HG03108 (cell line): ENCODE measurements at regions not wholly inside any gene's neighbourhood (a gene's known extent, or its start where the extent isn't known, plus 50 kb on each side); places are given as distances from the start of the nearest gene placed in this dataset.

Source experiments
- ATAC-seq: cut with Tn5 transposase; IDR thresholded peaks from one replicate; pipeline ENCODE4 v1.9.1; 2021; ENCODE audit warnings: moderate library complexity; ENCODE audit not compliant: unreplicated experiment

GRCh38 chr2:4455486-4456155, 752.2 kb downstream of the DCDC2C start:
- no peak for ATAC-seq

DNA sequence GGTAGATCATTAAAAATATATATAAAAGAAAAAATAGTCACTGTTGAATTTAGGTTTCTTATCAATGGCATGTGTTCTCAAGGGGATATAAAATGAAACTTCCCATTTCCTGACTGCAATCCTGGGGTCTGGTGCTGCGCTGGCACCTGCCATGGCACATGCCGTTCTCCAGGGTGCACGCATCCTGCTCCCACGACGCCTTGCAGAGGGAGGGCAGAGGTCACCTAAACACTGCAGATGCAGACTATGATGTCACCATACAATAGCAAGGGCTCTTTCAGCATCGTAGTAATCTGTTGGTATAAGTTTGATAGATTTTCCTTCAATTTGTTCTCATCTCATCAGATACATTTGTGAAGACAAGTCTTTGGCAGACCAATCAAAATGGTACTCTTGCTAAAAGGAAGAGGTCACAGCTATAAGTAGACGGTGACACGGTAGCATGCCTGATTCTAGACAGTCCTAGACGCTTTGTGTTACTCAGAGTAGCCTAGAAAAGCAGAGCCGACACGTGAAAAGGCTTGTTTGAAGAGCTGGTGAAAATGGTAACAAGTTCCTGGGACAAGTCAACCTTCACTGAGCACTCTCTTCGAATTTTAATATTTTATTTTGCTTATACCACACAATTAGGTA, 761.4 kb downstream of the DCDC2C start:
- no peak for ATAC-seq

DNA sequence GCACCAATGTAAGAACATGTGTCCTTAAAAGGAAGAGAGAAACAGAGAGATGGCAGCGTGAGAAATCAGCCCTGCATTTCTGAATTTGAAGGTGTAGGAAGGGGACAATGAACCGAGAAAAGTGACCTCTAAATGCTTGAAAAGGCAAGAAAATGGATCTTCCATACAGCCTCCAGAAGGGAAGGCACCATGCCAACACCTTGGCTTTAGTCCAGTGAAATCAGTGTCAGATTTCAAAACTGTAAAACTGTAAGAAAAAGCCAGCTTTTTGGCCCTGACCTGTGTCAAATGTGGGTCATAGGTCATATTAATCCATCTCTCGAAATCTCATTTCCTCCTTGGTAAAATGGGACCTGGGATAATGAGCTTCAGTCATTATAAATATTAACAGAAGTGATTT, 762.3 kb downstream of the DCDC2C start:
- ATAC-seq = no peak

GRCh38 chr2:4475618-4476017, 772.2 kb downstream of the DCDC2C start:
- no peak for ATAC-seq

DNA sequence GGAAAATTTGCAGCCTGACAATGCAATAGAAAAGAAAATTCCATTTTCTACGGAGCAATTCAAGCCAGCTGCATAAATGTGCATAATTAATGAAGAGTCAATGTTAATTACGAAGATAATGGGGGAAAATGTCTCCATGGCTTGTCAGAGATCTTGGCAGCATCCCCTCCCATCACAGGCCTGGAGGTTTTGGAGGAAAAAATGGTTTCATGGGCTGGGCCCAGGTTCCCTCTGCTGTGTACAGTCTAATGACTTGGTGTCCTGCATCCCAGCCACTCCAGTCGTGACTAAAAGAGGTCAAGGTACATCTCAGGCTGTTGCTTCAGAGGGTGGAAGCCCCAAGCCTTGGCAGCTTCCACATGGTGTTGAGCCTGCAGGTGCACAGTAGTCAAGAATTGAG, 779.7 kb downstream of the DCDC2C start:
- ATAC-seq = no peak

DNA sequence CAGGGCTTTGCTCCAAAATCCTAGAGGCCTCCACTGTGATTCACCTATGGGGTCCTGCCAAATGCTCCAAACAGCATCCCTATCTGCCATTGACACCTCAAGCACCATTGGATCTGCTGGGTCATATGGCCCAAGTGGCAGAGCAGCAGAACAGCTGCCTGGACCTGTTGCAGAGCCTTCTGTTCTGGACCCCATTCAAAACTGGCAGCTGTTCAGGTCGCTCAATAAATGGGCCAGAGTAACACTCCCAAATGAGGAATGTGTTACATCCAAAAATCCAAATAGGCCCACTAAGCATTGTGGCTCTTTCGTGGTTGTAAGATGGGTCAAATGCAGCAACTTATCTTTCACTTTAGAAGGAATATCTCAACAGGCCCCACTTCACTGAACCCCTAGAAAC, 783.6 kb downstream of the DCDC2C start:
- no peak for ATAC-seq

GRCh38 chr2:4499316-4500030, 796.1 kb downstream of the DCDC2C start:
- ATAC-seq = no peak

GRCh38 chr2:4501525-4501924, 798.1 kb downstream of the DCDC2C start:
- ATAC-seq = no peak

GRCh38 chr2:4502230-4502843, 799.0 kb downstream of the DCDC2C start:
- no peak for ATAC-seq

DNA sequence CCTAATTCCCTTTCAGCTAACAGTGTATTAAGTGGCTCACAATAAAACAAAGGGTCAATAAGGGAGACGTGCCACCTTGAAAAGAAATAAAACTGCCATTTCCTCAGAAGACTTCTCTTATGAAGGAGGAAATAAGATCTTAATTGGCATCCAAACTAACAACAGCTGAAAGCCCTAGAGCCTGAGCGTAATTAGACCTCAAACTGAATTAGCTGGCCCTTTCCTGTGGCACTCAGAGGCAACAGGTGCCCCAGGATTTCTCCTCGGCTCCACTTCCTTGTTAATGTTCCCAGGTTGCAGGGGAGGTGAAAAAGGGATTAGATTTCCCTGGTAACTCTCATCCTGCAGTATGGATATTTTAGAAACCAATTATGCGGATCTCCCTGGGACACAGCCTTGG, 804.3 kb downstream of the DCDC2C start:
- no peak for ATAC-seq

DNA sequence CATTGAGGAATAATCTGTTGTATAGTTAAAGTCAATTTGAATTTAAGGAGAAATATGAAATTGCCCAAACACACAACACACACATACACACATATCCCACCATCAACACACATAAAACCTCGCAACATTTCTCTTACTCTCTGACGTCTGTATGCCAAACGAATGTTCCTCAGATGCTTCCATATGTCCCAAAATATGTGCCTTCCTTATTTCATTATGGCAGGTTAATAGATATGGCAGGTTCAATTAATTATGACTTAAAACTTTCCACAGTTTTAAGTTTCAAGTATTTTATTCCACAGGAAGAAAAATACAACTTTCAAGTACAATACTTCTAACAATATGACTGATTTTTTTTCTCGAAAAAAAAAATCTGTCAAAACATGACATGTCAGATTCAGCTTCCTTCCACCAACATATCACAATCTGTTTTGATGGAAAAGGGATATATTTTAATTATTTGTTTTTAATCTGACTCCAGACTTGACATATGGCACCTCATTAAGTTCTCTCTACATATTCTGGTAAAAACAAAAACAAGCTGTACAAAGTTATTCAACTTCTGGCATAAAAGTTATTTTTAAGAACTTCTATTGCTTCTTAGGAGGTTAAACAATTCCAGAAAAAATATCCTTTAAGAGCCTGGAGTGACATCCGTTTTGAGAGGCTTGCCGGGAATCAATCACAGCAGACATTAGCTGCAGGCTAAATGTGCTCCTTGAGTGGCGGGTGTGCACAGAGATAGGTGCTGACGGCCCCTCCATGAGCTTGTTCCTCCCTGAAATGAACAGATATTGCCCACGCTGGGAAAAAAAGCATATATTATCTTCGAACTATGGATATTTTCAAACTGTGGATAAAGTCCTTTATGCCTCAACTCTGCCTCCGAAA, 812.7 kb downstream of the DCDC2C start:
- ATAC-seq = no peak

- ATAC-seq = no peak
Observed at GRCh38 chr2:4518596-4518995, 815.2 kb downstream of the DCDC2C start.

DNA sequence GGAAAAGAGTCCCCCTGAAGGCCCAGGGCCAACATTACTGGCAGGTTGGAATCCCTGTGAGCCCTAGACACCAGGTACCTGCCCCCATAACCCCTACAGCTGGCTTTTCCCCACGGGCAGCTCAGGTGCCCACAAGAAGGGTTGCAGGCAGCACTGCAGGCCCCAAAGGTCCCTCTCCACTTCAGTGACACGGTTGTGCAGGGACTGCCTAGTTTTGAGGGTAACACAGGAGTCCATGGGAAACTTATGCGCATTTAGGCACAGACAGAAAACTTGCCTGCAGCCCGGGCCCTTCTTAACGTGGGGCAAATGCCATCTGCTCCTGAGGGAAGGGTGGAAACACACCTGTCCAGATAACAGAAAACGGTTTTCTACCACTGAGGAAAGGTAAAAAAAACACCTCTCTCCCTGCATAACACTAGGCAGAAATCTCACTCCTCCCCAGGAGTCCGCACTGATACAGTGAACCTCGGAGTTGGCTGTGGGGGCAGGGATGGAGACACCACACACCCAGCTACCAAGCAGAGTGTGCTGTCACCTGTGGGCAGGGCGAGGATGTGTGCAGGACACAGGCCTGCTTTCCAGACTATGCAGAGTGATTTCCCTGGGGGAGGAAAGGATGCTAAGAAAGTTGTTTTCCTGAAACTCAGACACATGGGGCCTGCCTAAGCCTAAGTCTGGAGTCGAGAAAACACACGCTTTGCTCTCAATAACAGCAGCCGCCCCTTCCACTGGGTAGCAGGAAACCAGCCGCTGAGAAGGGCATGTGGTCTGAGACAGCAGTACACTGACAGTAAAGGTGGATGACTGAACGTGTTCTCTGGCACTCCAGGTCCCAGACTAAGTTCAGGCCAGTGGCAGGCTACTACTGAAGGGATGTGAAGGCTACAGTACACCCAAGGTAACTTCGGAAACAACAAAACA, 819.4 kb downstream of the DCDC2C start:
- no peak for ATAC-seq

DNA sequence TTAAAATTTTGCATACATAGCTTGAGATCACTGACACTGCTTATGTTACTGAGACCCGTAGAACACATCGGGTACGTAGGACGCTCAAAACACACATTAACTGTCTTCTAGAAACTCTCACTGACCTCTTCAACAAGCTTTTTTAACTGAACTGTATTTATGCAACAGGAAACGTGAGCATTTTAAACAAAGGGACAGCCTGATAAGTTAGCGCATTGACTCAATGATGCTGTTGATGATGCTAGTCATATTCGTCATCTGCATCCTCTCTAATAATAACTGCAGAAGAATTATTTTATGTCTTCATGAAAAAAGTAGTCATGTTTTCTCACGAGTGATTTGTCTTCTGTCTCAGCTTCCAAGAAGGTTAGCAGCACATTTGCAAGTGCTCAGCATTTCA, 824.0 kb downstream of the DCDC2C start:
- no peak for ATAC-seq

- no peak for ATAC-seq
Observed at GRCh38 chr2:4528246-4528645, 824.9 kb downstream of the DCDC2C start.

- no peak for ATAC-seq
Observed at GRCh38 chr2:4528773-4529172, 825.4 kb downstream of the DCDC2C start.

DNA sequence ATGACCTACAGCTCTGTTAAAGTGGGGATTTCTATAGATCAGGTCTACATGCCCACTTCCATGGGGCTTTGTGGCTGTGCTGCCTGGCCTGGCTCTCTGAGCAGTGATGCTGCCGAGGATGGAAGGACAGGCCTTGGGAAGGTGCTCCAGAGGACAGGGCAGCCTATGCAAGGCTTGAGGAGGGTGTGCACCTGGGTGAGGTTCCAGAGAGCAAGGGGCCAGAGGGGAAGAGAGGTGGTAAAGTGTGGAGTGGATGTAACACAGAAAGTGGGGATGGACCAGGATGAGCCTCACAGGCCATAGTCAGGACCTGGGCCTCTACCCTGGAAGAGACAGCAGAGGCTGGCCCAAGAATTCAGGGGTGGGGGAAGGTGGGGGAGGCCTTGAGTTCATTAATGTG, 826.4 kb downstream of the DCDC2C start:
- no peak for ATAC-seq

DNA sequence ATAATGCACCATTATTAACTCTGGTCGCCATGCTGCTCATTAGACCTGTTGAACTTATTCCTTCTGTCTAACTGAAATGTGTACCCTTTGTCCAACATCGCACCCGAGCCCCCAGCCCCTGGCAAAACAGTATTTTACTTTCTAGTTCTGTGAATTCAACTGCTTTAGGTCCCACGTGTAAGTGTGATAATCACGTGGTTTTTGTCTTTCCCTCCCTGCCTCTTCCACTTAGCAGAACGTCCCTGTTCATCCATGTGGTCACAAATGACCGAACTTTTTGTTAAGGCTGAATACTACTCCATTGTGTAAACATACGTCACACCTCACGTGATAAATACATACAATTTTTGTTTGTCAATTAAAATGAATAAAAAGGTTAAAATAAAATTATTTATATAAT, 826.9 kb downstream of the DCDC2C start:
- no peak for ATAC-seq

- ATAC-seq = no peak
Observed at GRCh38 chr2:4533806-4534205, 830.4 kb downstream of the DCDC2C start.

DNA sequence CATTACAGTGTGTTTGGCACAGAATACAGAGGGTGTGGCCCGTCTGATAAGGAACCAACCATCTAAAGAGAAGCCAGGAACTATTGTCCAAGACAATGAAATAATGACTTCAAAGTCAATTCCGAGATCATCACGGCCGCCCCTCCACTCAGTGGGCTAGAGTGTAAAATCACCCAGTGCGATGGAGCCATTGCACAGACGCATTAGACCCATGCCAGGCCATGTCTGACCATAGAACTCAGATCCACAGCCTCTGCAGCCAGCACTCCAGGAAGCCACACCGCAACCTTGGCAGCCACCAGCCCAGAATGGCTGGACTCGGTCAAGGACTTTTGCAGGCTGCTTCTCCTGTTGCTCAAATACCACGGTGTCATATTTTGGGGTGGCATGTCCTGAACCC, 835.7 kb downstream of the DCDC2C start:
- no peak for ATAC-seq
